Psoas muscle (tissue), 7 donors: ENCODE measurements at regions not wholly inside any gene's neighbourhood (a gene's known extent, or its start where the extent isn't known, plus 50 kb on each side); places are given as distances from the start of the nearest gene placed in this dataset.
"Not testable (repeated sequence)": the region's sequence is repeated elsewhere in the genome, so short reads cannot be mapped to it uniquely, and the experiment has no call there.

Experiments used
- ATAC-seq, 4 donors: fragments of 200-7000 bp; cut with Tn5 transposase; one replicate each; pipeline ENCODE4 v1.9.1; 2020; ENCODE audit warnings: moderate library complexity in 3 of 4, mild to moderate bottlenecking in 2 of 4
- DNase-seq, 2 donors: peaks; one replicate each; pipeline ENCODE4 v3.0.0-alpha.2; 2020
- H3K27ac ChIP-seq: fragments of 200-600 bp; one replicate; pipeline ENCODE4 v1.8.0; 2022
- H3K27me3 ChIP-seq, 3 donors: fragments of 200-600 bp in 1 of 3; one replicate each; pipeline versions ENCODE4 v1.6.1 to v1.8.0; 2013 to 2022; ENCODE audit warnings: low read length in 2 of 3, mild to moderate bottlenecking in 2 of 3, moderate library complexity in 1 of 3; ENCODE audit not compliant: insufficient read depth in 3 of 3
- H3K36me3 ChIP-seq, 2 donors: fragments of 200-600 bp in 1 of 2; one replicate each; pipeline versions ENCODE4 v1.6.1 to v1.8.0; 2013 to 2022; ENCODE audit warnings: low read depth in 1 of 2, mild to moderate bottlenecking in 1 of 2, moderate library complexity in 1 of 2; ENCODE audit not compliant: insufficient read depth in 1 of 2
- H3K4me1 ChIP-seq: fragments of 200-600 bp; one replicate; pipeline ENCODE4 v1.8.0; 2022
- H3K4me3 ChIP-seq: fragments of 200-600 bp; one replicate; pipeline ENCODE4 v1.8.0; 2022; ENCODE audit warnings: mild to moderate bottlenecking
- H3K9me3 ChIP-seq: fragments of 200-600 bp; one replicate; pipeline ENCODE4 v1.8.0; 2022
- WGBS, 3 donors: extraction: QIAGEN DNeasy Blood & Tissue Kit; methylation state at CpG; one replicate each; pipeline versions ENCODE4 v1.1.6 to v1.1.7; 2013; 5-methylcytosine and 5-hydroxymethylcytosine counted together
- intact Hi-C, 2 donors: fragments of 100-400 bp; cut with DNase I; formaldehyde crosslinking; loops; one replicate each; pipeline versions ENCODE4 v1.11.0 to v1.14.2; 2022
- TF ChIP-seq, protein P1 (sequence below): fragments of 200-600 bp; IDR thresholded peaks from one replicate; pipeline ENCODE4 v1.8.0; 2022; ENCODE audit warnings: antibody characterized with exemption
- donor health status: healthy with polysubstance abuse.
- donor health status: DM: no; HTN: no; CAD: no; lungs with moderate emphysema.
- donor health status: Bipolar disorder and iron deficiency.
- donor health status: healthy.
- donor health status: DM: yes; HTN: yes; CAD: no.
- donor health status: DM: no; HTN: no; CAD: no.
- donor health status: DM: yes; HTN: yes; CAD: no.

DNA sequence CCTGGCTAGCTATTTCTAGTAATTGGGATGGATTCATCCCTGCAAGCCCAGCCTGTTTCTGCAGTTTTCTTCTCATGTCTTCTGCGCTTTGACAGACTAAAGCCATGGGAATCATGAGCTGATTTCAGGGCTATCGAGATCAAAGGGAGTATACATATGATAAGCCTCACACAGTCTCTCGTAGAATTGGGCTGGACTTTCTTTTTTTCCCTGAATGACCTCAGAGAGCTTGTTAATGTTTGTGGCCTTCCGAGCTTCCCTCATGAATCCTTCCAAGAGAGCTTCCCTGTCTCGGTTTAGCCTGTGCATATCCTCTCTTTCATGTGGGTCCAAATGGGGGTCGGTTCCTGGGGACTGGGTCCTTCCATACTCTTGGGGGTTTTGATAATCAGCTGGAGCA is 130.3 kb downstream of the ADRA2C start:
- WGBS, 3 donors = 32 to 53% (median 42%) methylated on average over 6 of the region's 6 CpGs
- no peak for DNase-seq
- Histone ChIP-seq H3K27me3 (peaks cover 0 to 17% (median 0%) of the 10 kb centered on the region in 3 donors), H3K4me1 (no peaks in the 10 kb centered on the region), H3K27ac (no peak overlapping the region), H3K4me3 (no peak overlapping the region), H3K9me3 (no peaks in the 10 kb centered on the region), H3K36me3 (no peaks in the 10 kb centered on the region)
- no peak for ATAC-seq
- intact Hi-C loops = no loop called here
- TF ChIP-seq, protein P1, sequence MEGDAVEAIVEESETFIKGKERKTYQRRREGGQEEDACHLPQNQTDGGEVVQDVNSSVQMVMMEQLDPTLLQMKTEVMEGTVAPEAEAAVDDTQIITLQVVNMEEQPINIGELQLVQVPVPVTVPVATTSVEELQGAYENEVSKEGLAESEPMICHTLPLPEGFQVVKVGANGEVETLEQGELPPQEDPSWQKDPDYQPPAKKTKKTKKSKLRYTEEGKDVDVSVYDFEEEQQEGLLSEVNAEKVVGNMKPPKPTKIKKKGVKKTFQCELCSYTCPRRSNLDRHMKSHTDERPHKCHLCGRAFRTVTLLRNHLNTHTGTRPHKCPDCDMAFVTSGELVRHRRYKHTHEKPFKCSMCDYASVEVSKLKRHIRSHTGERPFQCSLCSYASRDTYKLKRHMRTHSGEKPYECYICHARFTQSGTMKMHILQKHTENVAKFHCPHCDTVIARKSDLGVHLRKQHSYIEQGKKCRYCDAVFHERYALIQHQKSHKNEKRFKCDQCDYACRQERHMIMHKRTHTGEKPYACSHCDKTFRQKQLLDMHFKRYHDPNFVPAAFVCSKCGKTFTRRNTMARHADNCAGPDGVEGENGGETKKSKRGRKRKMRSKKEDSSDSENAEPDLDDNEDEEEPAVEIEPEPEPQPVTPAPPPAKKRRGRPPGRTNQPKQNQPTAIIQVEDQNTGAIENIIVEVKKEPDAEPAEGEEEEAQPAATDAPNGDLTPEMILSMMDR = no peak

DNA sequence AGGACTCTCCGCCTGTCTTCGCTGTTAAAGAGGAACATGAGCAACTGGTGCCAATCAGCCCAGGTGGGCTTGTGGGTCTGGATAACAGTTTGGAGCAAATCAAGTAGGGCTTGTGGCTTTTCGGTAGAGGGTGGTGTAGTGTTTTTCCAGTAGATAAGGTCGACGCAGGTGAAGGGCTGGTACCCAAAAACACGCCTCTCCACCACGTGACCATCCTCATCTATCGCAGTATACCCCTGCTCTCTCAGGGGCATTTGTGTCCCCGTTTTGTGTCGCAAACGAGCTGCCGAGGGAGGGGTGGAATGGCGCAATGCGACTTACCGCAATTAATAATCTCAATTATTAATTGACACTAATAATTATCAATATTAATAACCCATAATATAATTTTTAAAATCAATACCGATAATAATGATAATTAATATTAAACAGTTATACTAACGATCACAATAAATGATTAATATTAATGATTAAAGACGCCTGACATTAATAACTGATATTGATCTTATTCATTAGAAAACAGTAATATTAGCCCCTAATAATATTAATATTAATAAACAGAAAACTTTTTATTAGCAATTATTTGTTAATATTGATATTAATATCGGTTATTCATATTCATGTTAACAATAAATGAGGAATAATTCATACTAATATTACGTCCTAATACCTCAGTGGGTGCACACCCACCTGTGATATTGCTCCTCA is 130.8 kb downstream of the ADRA2C start:
- DNase-seq, H3K4me1 ChIP-seq, ATAC-seq, H3K4me3 ChIP-seq, intact Hi-C loops, H3K27ac ChIP-seq, H3K36me3 ChIP-seq, H3K9me3 ChIP-seq: not testable (repeated sequence)
- peaks cover 0 to 16% (median 0%) of the 10 kb centered on the region in 3 donors for H3K27me3 ChIP-seq
- WGBS, 3 donors = 88 to 90% (median 90%) methylated on average over 20 of the region's 20 CpGs

DNA sequence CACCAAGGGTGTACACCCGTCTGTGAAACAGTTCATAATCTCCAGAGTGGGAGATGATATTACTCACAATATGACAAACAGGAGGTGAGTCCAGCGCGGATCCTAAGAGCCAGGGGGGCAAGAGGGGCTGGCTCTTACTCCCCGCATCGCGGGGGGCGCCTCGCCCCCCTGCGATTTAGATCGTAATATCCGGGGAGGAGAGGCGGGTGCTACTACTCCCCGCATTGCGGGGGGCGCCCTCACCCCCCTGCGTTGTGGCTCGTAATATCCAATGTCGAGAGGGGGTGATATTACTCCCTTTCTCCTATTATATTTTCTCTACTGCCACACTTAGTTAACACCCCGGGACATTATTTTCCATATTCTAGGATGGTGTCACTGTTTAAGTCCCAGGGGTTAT is 131.9 kb downstream of the ADRA2C start:
- ATAC-seq = no peak
- H3K4me1 ChIP-seq = no peaks in the 10 kb centered on the region
- H3K9me3 ChIP-seq = no peaks in the 10 kb centered on the region
- no peak overlapping the region for H3K27ac ChIP-seq
- intact Hi-C loops = no loop called here
- peaks cover 0 to 9% (median 0%) of the 10 kb centered on the region in 3 donors for H3K27me3 ChIP-seq
- WGBS, 3 donors = 79 to 87% (median 80%) methylated on average over 19 of the region's 19 CpGs
- TF ChIP-seq, protein P1 = no peak
- no peak for DNase-seq
- H3K4me3 ChIP-seq = no peak overlapping the region
- no peaks in the 10 kb centered on the region for H3K36me3 ChIP-seq

DNA sequence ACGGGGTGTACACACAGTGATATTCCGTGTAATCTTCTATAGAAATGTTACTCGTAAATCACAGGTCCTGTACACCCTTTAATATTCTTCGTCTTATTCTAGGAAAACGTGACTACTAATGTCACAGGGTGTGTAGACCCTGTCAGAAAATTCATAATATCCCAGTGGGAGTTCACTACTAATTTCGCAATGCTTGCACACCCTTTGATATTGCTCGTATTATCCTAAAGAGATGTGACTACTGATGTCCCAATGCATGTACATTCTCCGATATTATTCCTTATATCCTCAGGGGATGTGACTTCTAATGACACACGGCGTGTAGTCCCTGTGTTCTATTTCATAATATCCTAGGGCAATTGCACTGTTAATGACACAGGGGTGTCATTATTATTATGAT is 132.7 kb downstream of the ADRA2C start:
- H3K4me3 ChIP-seq, DNase-seq, H3K27me3 ChIP-seq, H3K36me3 ChIP-seq, H3K4me1 ChIP-seq, H3K9me3 ChIP-seq, H3K27ac ChIP-seq, ATAC-seq, intact Hi-C loops: not testable (repeated sequence)
- WGBS, 3 donors = 81 to 88% (median 84%) methylated on average over 10 of the region's 10 CpGs

DNA sequence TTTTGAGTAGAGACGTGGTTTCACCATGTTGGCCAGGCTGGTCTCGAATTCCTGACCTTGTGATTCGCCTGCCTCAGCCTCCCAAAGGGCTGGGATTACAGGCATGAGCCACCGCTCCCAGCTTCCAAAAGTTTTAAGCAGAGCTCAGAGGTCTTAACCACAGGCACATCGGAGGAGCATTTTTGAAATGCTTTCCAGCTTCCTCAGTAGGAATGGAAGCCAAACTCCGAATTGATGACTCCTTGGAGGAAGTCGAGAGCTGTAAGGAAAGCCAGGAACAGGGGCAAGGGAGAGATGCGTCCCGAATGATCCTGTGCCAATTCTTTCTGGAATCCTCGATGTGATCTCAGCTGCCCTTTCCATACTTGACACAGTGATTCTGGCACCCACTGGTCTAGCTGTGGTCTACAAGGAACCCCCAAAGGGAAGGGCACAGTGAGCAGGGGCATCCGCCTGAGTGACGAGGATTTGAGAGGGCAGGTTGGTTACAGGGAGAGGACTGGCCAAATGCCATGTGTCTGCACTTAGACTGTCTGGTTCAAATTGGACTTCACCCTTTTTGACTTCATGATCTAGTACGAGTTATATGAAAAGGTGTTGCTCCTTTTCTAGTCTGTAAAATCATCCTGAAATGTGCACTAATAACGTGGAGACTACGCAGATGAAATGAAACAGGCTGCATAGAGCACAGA is 138.2 kb downstream of the ADRA2C start:
- H3K27me3 ChIP-seq, H3K36me3 ChIP-seq, H3K27ac ChIP-seq, intact Hi-C loops, ATAC-seq, H3K4me1 ChIP-seq, H3K4me3 ChIP-seq, H3K9me3 ChIP-seq, DNase-seq: not testable (repeated sequence)
- 31 to 43% (median 34%) methylated on average over 8 to 14 of the region's 15 CpGs for WGBS, 3 donors

DNA sequence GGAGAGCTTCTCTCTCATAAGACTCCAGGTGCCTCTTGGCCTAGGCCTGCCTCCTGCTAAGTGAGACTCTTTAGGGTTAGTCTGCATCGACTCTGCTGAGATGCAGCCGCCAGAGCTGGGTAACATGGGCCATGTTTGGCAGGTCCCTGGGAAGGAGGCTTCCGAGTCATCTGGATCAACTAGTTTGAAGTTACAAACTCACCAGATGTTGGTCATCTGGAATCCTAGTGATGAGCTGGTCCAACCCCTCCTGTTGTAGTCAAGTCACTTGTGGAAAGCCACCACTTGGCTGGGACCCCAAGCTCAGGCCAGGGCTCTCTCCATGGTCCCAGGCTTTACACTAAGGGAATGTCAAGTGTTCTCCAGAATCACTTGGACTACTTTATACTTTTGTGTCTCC is 143.4 kb downstream of the ADRA2C start:
- 89 to 91% (median 90%) methylated on average over 3 of the region's 3 CpGs for WGBS, 3 donors
- H3K27ac ChIP-seq, intact Hi-C loops, H3K4me1 ChIP-seq, H3K36me3 ChIP-seq, DNase-seq, ATAC-seq, H3K27me3 ChIP-seq, H3K9me3 ChIP-seq, H3K4me3 ChIP-seq: not testable (repeated sequence)

DNA sequence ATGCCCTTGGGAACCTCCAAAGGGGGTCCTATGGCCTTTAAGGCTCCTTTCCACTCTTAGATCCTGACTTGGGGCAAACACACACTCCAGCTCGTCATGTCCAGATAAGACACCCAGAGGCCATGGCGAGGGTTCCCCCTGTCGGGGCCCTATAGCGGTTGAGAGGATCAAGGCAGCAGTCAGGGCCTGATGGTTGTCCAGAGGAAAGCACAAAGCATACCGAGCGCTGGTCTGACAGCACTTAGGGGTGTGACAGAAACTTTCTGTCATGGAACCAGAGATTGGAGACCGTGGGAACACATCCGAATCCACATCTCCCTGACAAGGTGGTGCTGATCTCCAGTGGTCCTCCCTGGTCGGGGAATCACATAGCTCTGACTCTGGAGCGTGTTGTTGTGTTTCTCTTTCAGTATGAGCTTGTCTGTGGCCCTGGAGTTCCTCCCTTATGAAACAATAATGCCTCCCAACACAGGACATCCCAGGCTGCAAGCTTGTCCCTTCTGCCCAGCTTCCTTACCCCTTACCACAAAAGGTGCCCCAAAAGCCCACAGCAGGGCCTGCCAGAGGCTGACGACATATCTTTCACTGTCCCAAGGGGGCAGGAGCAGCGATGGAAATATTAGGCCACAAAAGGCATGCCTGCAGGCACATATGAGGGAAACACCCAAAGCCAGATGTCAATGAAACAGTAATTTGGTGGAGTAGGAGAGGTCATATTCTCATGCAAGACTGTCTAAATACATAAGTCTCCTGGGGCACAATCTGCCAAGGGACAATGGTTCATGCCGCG is 144.2 kb downstream of the ADRA2C start:
- H3K36me3 ChIP-seq, H3K4me1 ChIP-seq, H3K9me3 ChIP-seq, intact Hi-C loops, ATAC-seq, H3K27ac ChIP-seq, H3K27me3 ChIP-seq, DNase-seq, H3K4me3 ChIP-seq: not testable (repeated sequence)
- WGBS, 3 donors = 74 to 76% (median 75%) methylated on average over 14 of the region's 14 CpGs
